ENCODE measurements at regions not wholly inside any gene's neighbourhood (a gene's known extent, or its start where the extent isn't known, plus 50 kb on each side); places are given as distances from the start of the nearest gene placed in this dataset.
"Not testable (repeated sequence)": the region's sequence is repeated elsewhere in the genome, so short reads cannot be mapped to it uniquely, and the experiment has no call there.

GRCh38 chr2:144904612-144905011 lies 384.7 kb upstream of the ZEB2 start:
- H3K4me1 ChIP-seq (ENCODE audit: control insufficient read depth in 1 of 2, insufficient read depth in 1 of 2, low read depth in 1 of 2, low read length in 1 of 2), result no peaks in the 10 kb centered on the region
- no peaks in the 10 kb centered on the region for H3K36me3 ChIP-seq
- H3K27me3 ChIP-seq, result no peaks in the 10 kb centered on the region
- TF ChIP-seq CTCF (IDR thresholded peaks at IDR 0.05), result no peak
- H3K4me3 ChIP-seq (ENCODE audit: low read depth in 1 of 2, low read length in 1 of 2), result no peak overlapping the region
- H3K9me3 ChIP-seq, result no peaks in the 10 kb centered on the region
- no peak overlapping the region for H3K27ac ChIP-seq

- not testable (repeated sequence) for H3K27me3 ChIP-seq; H3K4me3 ChIP-seq (ENCODE audit: low read depth in 1 of 2, low read length in 1 of 2); H3K4me1 ChIP-seq (ENCODE audit: control insufficient read depth in 1 of 2, insufficient read depth in 1 of 2, low read depth in 1 of 2, low read length in 1 of 2); H3K9me3 ChIP-seq; H3K27ac ChIP-seq; H3K36me3 ChIP-seq
Observed at GRCh38 chr2:144903045-144903444, 383.1 kb upstream of the ZEB2 start.

GRCh38 chr2:144901386-144901785 lies 381.5 kb upstream of the ZEB2 start:
- not testable (repeated sequence) for H3K4me1 ChIP-seq (ENCODE audit: control insufficient read depth in 1 of 2, insufficient read depth in 1 of 2, low read depth in 1 of 2, low read length in 1 of 2); H3K36me3 ChIP-seq; H3K9me3 ChIP-seq; H3K27ac ChIP-seq; H3K4me3 ChIP-seq (ENCODE audit: low read depth in 1 of 2, low read length in 1 of 2); H3K27me3 ChIP-seq

- Histone ChIP-seq H3K27me3 (no peaks in the 10 kb centered on the region), H3K4me1 (ENCODE audit: control insufficient read depth in 1 of 2, insufficient read depth in 1 of 2, low read depth in 1 of 2, low read length in 1 of 2) (no peaks in the 10 kb centered on the region), H3K4me3 (ENCODE audit: low read depth in 1 of 2, low read length in 1 of 2) (no peak overlapping the region), H3K9me3 (no peaks in the 10 kb centered on the region), H3K36me3 (no peaks in the 10 kb centered on the region), H3K27ac (no peak overlapping the region)
- no peak for TF ChIP-seq CTCF (IDR thresholded peaks at IDR 0.05)
Observed at GRCh38 chr2:144896341-144896740, 376.4 kb upstream of the ZEB2 start.

- Histone ChIP-seq H3K27ac (no peak overlapping the region), H3K4me3 (ENCODE audit: low read depth in 1 of 2, low read length in 1 of 2) (no peak overlapping the region), H3K36me3 (no peaks in the 10 kb centered on the region), H3K27me3 (no peaks in the 10 kb centered on the region), H3K4me1 (ENCODE audit: control insufficient read depth in 1 of 2, insufficient read depth in 1 of 2, low read depth in 1 of 2, low read length in 1 of 2) (no peaks in the 10 kb centered on the region), H3K9me3 (no peaks in the 10 kb centered on the region)
- TF ChIP-seq CTCF (IDR thresholded peaks at IDR 0.05), result no peak
Observed at GRCh38 chr2:144894612-144895599, 375.0 kb upstream of the ZEB2 start.

- Histone ChIP-seq H3K9me3 (no peaks in the 10 kb centered on the region), H3K4me1 (ENCODE audit: control insufficient read depth in 1 of 2, insufficient read depth in 1 of 2, low read depth in 1 of 2, low read length in 1 of 2) (no peaks in the 10 kb centered on the region), H3K36me3 (no peaks in the 10 kb centered on the region), H3K4me3 (ENCODE audit: low read depth in 1 of 2, low read length in 1 of 2) (no peak overlapping the region), H3K27ac (no peak overlapping the region), H3K27me3 (no peaks in the 10 kb centered on the region)
- no peak for TF ChIP-seq CTCF (IDR thresholded peaks at IDR 0.05)
Observed at GRCh38 chr2:144893464-144893863, 373.5 kb upstream of the ZEB2 start.

All from neutrophil (primary cell).